ENCODE measurements at regions not wholly inside any gene's neighbourhood (a gene's known extent, or its start where the extent isn't known, plus 50 kb on each side); places are given as distances from the start of the nearest gene placed in this dataset.

- TF ChIP-seq CTCF (IDR thresholded peaks at IDR 0.05), result no peak
- peak overlapping the region; percentile 29 for H3K4me3 Mint-ChIP-seq
- Histone ChIP-seq H3K27me3 (ENCODE audit: control insufficient read depth, insufficient read depth, low read length) (peaks cover 8% of the 10 kb centered on the region), H3K36me3 (ENCODE audit: control insufficient read depth, insufficient read depth, low read length) (no peaks in the 10 kb centered on the region), H3K9me3 (ENCODE audit: control insufficient read depth, insufficient read depth, low read length) (no peaks in the 10 kb centered on the region), H3K4me1 (ENCODE audit: control insufficient read depth, insufficient read depth, low read length) (peaks cover 8% of the 10 kb centered on the region), H3K4me3 (ENCODE audit: low read length) (no peak overlapping the region), H3K27ac (ENCODE audit: low read length) (no peak overlapping the region)
- DNase-seq (no peak), ATAC-seq (no peak)
- 79% methylated on average over 7 of the region's 7 CpGs for WGBS (ENCODE audit: insufficient coverage)
- intact Hi-C loops (cut with micrococcal nuclease), result no loop called here
- H3K4me1 Mint-ChIP-seq, result peaks cover 14 to 15% of the 10 kb centered on the region in 2 donors
- H3K9me3 Mint-ChIP-seq, result peaks cover 4 to 10% of the 10 kb centered on the region in 2 donors
- peaks cover 37 to 55% of the 10 kb centered on the region in 2 donors for H3K27me3 Mint-ChIP-seq (ENCODE audit: low read depth in 2 of 2)
- no peak overlapping the region for H3K27ac Mint-ChIP-seq
- peaks cover 17% of the 10 kb centered on the region for H3K36me3 Mint-ChIP-seq
Measured at GRCh38 chr3:10737785-10738184, 78.2 kb upstream of the SLC6A11 start.

- WGBS (ENCODE audit: insufficient coverage), result 6% methylated on average over 30 of the region's 30 CpGs
- Mint-ChIP-seq H3K27me3 (ENCODE audit: low read depth in 2 of 2) (peaks cover 47 to 52% of the 10 kb centered on the region in 2 donors), H3K4me1 (peaks cover 14 to 15% of the 10 kb centered on the region in 2 donors), H3K4me3 (peak overlapping the region; percentile 63), H3K36me3 (peaks cover 6% of the 10 kb centered on the region), H3K9me3 (peaks cover 2% of the 10 kb centered on the region in 2 donors), H3K27ac (no peak overlapping the region)
- TF ChIP-seq CTCF (IDR thresholded peaks at IDR 0.05), result peak; percentile 80
- Histone ChIP-seq H3K27ac (ENCODE audit: low read length) (no peak overlapping the region), H3K4me3 (ENCODE audit: low read length) (no peak overlapping the region), H3K27me3 (ENCODE audit: control insufficient read depth, insufficient read depth, low read length) (peaks cover 8% of the 10 kb centered on the region), H3K4me1 (ENCODE audit: control insufficient read depth, insufficient read depth, low read length) (peaks cover 8% of the 10 kb centered on the region), H3K36me3 (ENCODE audit: control insufficient read depth, insufficient read depth, low read length) (no peaks in the 10 kb centered on the region), H3K9me3 (ENCODE audit: control insufficient read depth, insufficient read depth, low read length) (no peaks in the 10 kb centered on the region)
- intact Hi-C loops (cut with micrococcal nuclease), result loop anchor here (1.0 kb wide), 1 partner anchor 395 kb away; no protein-coding TSS in a partner anchor
- ATAC-seq, result peak; percentile 62 to 89 (median 64)
- DNase-seq, result peak; percentile 65 to 81
Measured at GRCh38 chr3:10738688-10739372, 77.2 kb upstream of the SLC6A11 start.

GRCh38 chr3:10740954-10741353 lies 75.1 kb upstream of the SLC6A11 start:
- peaks cover 43 to 44% of the 10 kb centered on the region in 2 donors for H3K27me3 Mint-ChIP-seq (ENCODE audit: low read depth in 2 of 2)

More at GRCh38 chr3:10740954-10741353, 75.1 kb upstream of the SLC6A11 start:
- H3K9me3 ChIP-seq (ENCODE audit: control insufficient read depth, insufficient read depth, low read length), result no peaks in the 10 kb centered on the region
- DNase-seq, result no peak
- no peaks in the 10 kb centered on the region for H3K36me3 ChIP-seq (ENCODE audit: control insufficient read depth, insufficient read depth, low read length)
- H3K4me3 ChIP-seq (ENCODE audit: low read length), result no peak overlapping the region
- intact Hi-C loops (cut with micrococcal nuclease), result no loop called here
- H3K27me3 ChIP-seq (ENCODE audit: control insufficient read depth, insufficient read depth, low read length), result peaks cover 8% of the 10 kb centered on the region
- H3K4me1 ChIP-seq (ENCODE audit: control insufficient read depth, insufficient read depth, low read length), result peaks cover 8% of the 10 kb centered on the region
- ATAC-seq, result no peak
- WGBS (ENCODE audit: insufficient coverage), result 80% methylated on average over 4 of the region's 4 CpGs
- no peak for TF ChIP-seq CTCF (IDR thresholded peaks at IDR 0.05)
- no peaks in the 10 kb centered on the region for H3K36me3 Mint-ChIP-seq
- peaks cover 14 to 15% of the 10 kb centered on the region in 2 donors for H3K4me1 Mint-ChIP-seq
- H3K27ac ChIP-seq (ENCODE audit: low read length), result no peak overlapping the region
- no peaks in the 10 kb centered on the region for H3K9me3 Mint-ChIP-seq
- no peak overlapping the region for H3K27ac Mint-ChIP-seq
- no peak overlapping the region for H3K4me3 Mint-ChIP-seq
